HG03139 (cell line): ENCODE measurements at regions not wholly inside any gene's neighbourhood (a gene's known extent, or its start where the extent isn't known, plus 50 kb on each side); places are given as distances from the start of the nearest gene placed in this dataset.

Experiments
- ATAC-seq: cut with Tn5 transposase; IDR thresholded peaks from one replicate; pipeline ENCODE4 v1.9.1; 2021; ENCODE audit not compliant: unreplicated experiment

GRCh38 chr16:17524656-17525055 lies 53.9 kb upstream of the XYLT1 start:
- ATAC-seq: no peak

GRCh38 chr16:17520561-17520960 lies 49.8 kb upstream of the XYLT1 start:
- ATAC-seq: no peak
